ENCODE measurements at regions not wholly inside any gene's neighbourhood (a gene's known extent, or its start where the extent isn't known, plus 50 kb on each side); places are given as distances from the start of the nearest gene placed in this dataset.

DNA sequence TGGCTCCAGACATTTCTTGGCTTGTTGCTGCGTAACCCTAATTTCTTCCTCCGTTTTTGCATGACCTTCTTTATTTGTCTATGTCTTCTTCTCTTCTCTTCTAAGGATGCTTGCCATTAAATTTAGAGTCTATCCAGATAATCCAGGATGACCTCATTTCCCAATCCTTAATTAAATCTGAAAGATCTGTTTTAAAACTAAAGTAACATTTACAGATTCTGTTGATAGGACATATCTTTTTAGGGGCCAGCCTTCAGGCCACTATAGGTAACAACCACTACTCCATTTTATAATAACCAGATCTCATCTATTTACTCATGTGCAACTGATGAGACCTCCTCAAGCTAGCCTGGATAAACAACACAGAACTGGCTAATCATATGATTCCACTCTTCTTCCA, 490.5 kb upstream of the SLC10A2 start:
- CTCF ChIA-PET (ENCODE audit: unreplicated experiment): no interaction called here
- no TSS peak for BruUV-seq (replicated peaks)
- Histone ChIP-seq H2AFZ (ENCODE audit: low read length) (no peak overlapping the region), H4K20me1 (ENCODE audit: insufficient read depth, low read length) (no peaks in the 10 kb centered on the region), H3K27ac (ENCODE audit: low read depth, low read length, poor library complexity, severe bottlenecking) (no peak overlapping the region), H3K4me2 (ENCODE audit: low read length) (no peak overlapping the region), H3K9me3 (ENCODE audit: low read length) (no peaks in the 10 kb centered on the region), H3K36me3 (ENCODE audit: insufficient read depth, low read length) (no peaks in the 10 kb centered on the region), H3K4me3 (ENCODE audit: low read depth, low read length, poor library complexity, severe bottlenecking) (no peak overlapping the region), H3K9me2 (ENCODE audit: insufficient read depth, low read length) (no peaks in the 10 kb centered on the region), H3K79me2 (ENCODE audit: insufficient read depth, low read depth, low read length) (no peaks in the 10 kb centered on the region), H3K4me1 (ENCODE audit: insufficient read depth, low read length, poor library complexity, severe bottlenecking) (no peaks in the 10 kb centered on the region)
- TF ChIP-seq, protein P1, sequence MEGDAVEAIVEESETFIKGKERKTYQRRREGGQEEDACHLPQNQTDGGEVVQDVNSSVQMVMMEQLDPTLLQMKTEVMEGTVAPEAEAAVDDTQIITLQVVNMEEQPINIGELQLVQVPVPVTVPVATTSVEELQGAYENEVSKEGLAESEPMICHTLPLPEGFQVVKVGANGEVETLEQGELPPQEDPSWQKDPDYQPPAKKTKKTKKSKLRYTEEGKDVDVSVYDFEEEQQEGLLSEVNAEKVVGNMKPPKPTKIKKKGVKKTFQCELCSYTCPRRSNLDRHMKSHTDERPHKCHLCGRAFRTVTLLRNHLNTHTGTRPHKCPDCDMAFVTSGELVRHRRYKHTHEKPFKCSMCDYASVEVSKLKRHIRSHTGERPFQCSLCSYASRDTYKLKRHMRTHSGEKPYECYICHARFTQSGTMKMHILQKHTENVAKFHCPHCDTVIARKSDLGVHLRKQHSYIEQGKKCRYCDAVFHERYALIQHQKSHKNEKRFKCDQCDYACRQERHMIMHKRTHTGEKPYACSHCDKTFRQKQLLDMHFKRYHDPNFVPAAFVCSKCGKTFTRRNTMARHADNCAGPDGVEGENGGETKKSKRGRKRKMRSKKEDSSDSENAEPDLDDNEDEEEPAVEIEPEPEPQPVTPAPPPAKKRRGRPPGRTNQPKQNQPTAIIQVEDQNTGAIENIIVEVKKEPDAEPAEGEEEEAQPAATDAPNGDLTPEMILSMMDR (conservative IDR thresholded peaks at IDR 0.05; ENCODE audit: low read length): no peak
- no peak for TF ChIP-seq EZH2phosphoT487 (IDR thresholded peaks at IDR 0.05; ENCODE audit: borderline replicate concordance, low read depth, low read length)
- POLR2A ChIA-PET: no interaction called here
- DNase-seq (ENCODE audit: low spot score): no peak
- intact Hi-C loops (cut with micrococcal nuclease; ENCODE audit: unreplicated experiment): no loop called here

- Histone ChIP-seq H3K9me3 (ENCODE audit: low read length) (no peaks in the 10 kb centered on the region), H3K79me2 (ENCODE audit: insufficient read depth, low read depth, low read length) (no peaks in the 10 kb centered on the region), H4K20me1 (ENCODE audit: insufficient read depth, low read length) (no peaks in the 10 kb centered on the region), H3K4me2 (ENCODE audit: low read length) (no peak overlapping the region), H3K27ac (ENCODE audit: low read depth, low read length, poor library complexity, severe bottlenecking) (no peak overlapping the region), H3K9me2 (ENCODE audit: insufficient read depth, low read length) (no peaks in the 10 kb centered on the region), H3K4me1 (ENCODE audit: insufficient read depth, low read length, poor library complexity, severe bottlenecking) (no peaks in the 10 kb centered on the region), H2AFZ (ENCODE audit: low read length) (no peak overlapping the region), H3K4me3 (ENCODE audit: low read depth, low read length, poor library complexity, severe bottlenecking) (no peak overlapping the region), H3K36me3 (ENCODE audit: insufficient read depth, low read length) (no peaks in the 10 kb centered on the region)
- no peak for TF ChIP-seq EZH2phosphoT487 (IDR thresholded peaks at IDR 0.05; ENCODE audit: borderline replicate concordance, low read depth, low read length)
- TF ChIP-seq, protein P1 (conservative IDR thresholded peaks at IDR 0.05; ENCODE audit: low read length): no peak
- no TSS peak for BruUV-seq (replicated peaks)
- DNase-seq (ENCODE audit: low spot score): no peak
- ChIA-PET CTCF (ENCODE audit: unreplicated experiment) (no interaction called here), POLR2A (no interaction called here)
- intact Hi-C loops (cut with micrococcal nuclease; ENCODE audit: unreplicated experiment): no loop called here
Observed at GRCh38 chr13:103547914-103548313, 481.7 kb upstream of the SLC10A2 start.

DNA sequence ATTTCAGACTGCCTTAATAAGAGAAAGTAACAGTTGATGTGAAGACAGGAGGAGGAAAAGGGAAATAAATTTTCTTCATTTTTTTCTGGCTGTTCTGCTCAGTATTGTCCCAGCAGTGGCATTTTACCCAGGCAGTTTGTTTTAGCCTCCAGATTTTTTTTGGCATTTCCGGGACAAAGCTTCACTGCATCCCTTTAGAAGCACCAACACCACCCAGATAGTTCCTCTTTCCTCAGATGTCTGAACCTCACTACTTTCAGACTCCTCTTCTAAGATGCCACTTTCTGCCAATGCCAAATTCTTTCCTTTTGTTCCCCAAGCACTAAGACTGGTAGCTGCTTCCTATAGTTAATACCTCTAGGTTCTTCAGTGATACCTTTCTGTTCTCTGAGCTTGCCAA, 480.1 kb upstream of the SLC10A2 start:
- Histone ChIP-seq H3K36me3 (ENCODE audit: insufficient read depth, low read length) (no peaks in the 10 kb centered on the region), H3K9me3 (ENCODE audit: low read length) (no peaks in the 10 kb centered on the region), H3K4me2 (ENCODE audit: low read length) (no peak overlapping the region), H2AFZ (ENCODE audit: low read length) (no peak overlapping the region), H3K27ac (ENCODE audit: low read depth, low read length, poor library complexity, severe bottlenecking) (no peak overlapping the region), H3K9me2 (ENCODE audit: insufficient read depth, low read length) (no peaks in the 10 kb centered on the region), H3K4me3 (ENCODE audit: low read depth, low read length, poor library complexity, severe bottlenecking) (no peak overlapping the region), H4K20me1 (ENCODE audit: insufficient read depth, low read length) (no peaks in the 10 kb centered on the region), H3K79me2 (ENCODE audit: insufficient read depth, low read depth, low read length) (no peaks in the 10 kb centered on the region), H3K4me1 (ENCODE audit: insufficient read depth, low read length, poor library complexity, severe bottlenecking) (no peaks in the 10 kb centered on the region)
- intact Hi-C loops (cut with micrococcal nuclease; ENCODE audit: unreplicated experiment): no loop called here
- no peak for DNase-seq (ENCODE audit: low spot score)
- no TSS peak for BruUV-seq (replicated peaks)
- CTCF ChIA-PET (ENCODE audit: unreplicated experiment): no interaction called here
- POLR2A ChIA-PET: no interaction called here
- TF ChIP-seq EZH2phosphoT487 (IDR thresholded peaks at IDR 0.05; ENCODE audit: borderline replicate concordance, low read depth, low read length): no peak
- TF ChIP-seq, protein P1 (conservative IDR thresholded peaks at IDR 0.05; ENCODE audit: low read length): no peak

All from OCI-LY7 (cell line).